ENCODE measurements at regions not wholly inside any gene's neighbourhood (a gene's known extent, or its start where the extent isn't known, plus 50 kb on each side); places are given as distances from the start of the nearest gene placed in this dataset.

- Histone ChIP-seq H4K20me1 (ENCODE audit: insufficient read depth, low read length) (no peaks in the 10 kb centered on the region), H3K27me3 (ENCODE audit: control insufficient read depth in 1 of 2, insufficient read depth in 2 of 2, low read length in 2 of 2) (no peaks in the 10 kb centered on the region), H3K9ac (ENCODE audit: insufficient read depth, low read depth, low read length) (no peak overlapping the region), H3K27ac (ENCODE audit: extremely low read length, insufficient read depth, low read length) (no peak overlapping the region), H3K4me1 (ENCODE audit: insufficient read depth, low read length) (no peaks in the 10 kb centered on the region), H3K4me3 (replicated peaks in 1 of 3; ENCODE audit: insufficient read depth in 1 of 3, low read depth in 2 of 3, low read length in 3 of 3) (no peak overlapping the region), H3K4me2 (ENCODE audit: low read depth, low read length) (no peak overlapping the region), H3K36me3 (replicated peaks in 1 of 2; ENCODE audit: control insufficient read depth in 1 of 2, insufficient read depth in 2 of 2, low read length in 2 of 2) (no peaks in the 10 kb centered on the region), H3K79me2 (ENCODE audit: insufficient read depth, low read length) (no peaks in the 10 kb centered on the region), H2AFZ (ENCODE audit: low read length) (no peak overlapping the region), H3K9me3 (ENCODE audit: low read length) (peaks cover 47% of the 10 kb centered on the region)
- ChIA-PET CTCF (ENCODE audit: low intra/inter-chr PET ratio, low total read pairs) (no interaction called here), POLR2A (no interaction called here)
- intact Hi-C loops (cut with micrococcal nuclease; ENCODE audit: unreplicated experiment) (no loop called here), in situ Hi-C loops (cut with HindIII; ENCODE audit: extremely low pct_ligation_motif_present, low pct_unique_long_range_greater_than_20kb) (no loop called here)
- FAIRE-seq: no peak
- TF ChIP-seq HES4 (CRISPR knock-in tag; IDR thresholded peaks at IDR 0.05; ENCODE audit: borderline replicate concordance) (no peak), ZNF564 (CRISPR knock-in tag; IDR thresholded peaks at IDR 0.05) (no peak), FOSL2 (CRISPR knock-in tag; IDR thresholded peaks at IDR 0.05) (no peak), ZSCAN12 (CRISPR knock-in tag; IDR thresholded peaks at IDR 0.05) (no peak), ZNF263 (CRISPR knock-in tag; IDR thresholded peaks at IDR 0.05) (no peak), ERF (CRISPR knock-in tag; IDR thresholded peaks at IDR 0.05) (no peak), DMAP1 (CRISPR knock-in tag; IDR thresholded peaks at IDR 0.05) (no peak), HIVEP1 (CRISPR knock-in tag; IDR thresholded peaks at IDR 0.05) (no peak), THAP11 (CRISPR knock-in tag; IDR thresholded peaks at IDR 0.05) (no peak), XRCC5 (optimal IDR thresholded peaks at IDR 0.05; ENCODE audit: low read length) (no peak), ARNT (IDR thresholded peaks at IDR 0.05) (no peak)
- TF ChIP-seq, protein P1, sequence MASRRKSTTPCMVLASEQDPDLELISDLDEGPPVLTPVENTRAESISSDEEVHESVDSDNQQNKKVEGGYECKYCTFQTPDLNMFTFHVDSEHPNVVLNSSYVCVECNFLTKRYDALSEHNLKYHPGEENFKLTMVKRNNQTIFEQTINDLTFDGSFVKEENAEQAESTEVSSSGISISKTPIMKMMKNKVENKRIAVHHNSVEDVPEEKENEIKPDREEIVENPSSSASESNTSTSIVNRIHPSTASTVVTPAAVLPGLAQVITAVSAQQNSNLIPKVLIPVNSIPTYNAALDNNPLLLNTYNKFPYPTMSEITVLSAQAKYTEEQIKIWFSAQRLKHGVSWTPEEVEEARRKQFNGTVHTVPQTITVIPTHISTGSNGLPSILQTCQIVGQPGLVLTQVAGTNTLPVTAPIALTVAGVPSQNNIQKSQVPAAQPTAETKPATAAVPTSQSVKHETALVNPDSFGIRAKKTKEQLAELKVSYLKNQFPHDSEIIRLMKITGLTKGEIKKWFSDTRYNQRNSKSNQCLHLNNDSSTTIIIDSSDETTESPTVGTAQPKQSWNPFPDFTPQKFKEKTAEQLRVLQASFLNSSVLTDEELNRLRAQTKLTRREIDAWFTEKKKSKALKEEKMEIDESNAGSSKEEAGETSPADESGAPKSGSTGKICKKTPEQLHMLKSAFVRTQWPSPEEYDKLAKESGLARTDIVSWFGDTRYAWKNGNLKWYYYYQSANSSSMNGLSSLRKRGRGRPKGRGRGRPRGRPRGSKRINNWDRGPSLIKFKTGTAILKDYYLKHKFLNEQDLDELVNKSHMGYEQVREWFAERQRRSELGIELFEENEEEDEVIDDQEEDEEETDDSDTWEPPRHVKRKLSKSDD (CRISPR knock-in tag; IDR thresholded peaks at IDR 0.05; ENCODE audit: low read depth): no peak
- 0% methylated on average over 3 of the region's 3 CpGs for WGBS (ENCODE audit: low lambda C conversion rate)
- ATAC-seq: no peak
- DNase-seq (ENCODE audit: low spot score): no peak
- no TSS peak for BruUV-seq (replicated peaks)
Observed at GRCh38 chr1:81126989-81127581, 673.6 kb upstream of the ADGRL2 start.

All from HepG2 (cell line).